ENCODE measurements at regions not wholly inside any gene's neighbourhood (a gene's known extent, or its start where the extent isn't known, plus 50 kb on each side); places are given as distances from the start of the nearest gene placed in this dataset.

- ATAC-seq, result no peak
Observed at GRCh38 chr5:79868163-79868670, 122.8 kb downstream of the MTX3 start.

GRCh38 chr5:79865579-79865978 is 125.5 kb downstream of the MTX3 start:
- ATAC-seq, result no peak

- ATAC-seq, result no peak
Observed at GRCh38 chr5:79864364-79864763, 126.7 kb downstream of the MTX3 start.

DNA sequence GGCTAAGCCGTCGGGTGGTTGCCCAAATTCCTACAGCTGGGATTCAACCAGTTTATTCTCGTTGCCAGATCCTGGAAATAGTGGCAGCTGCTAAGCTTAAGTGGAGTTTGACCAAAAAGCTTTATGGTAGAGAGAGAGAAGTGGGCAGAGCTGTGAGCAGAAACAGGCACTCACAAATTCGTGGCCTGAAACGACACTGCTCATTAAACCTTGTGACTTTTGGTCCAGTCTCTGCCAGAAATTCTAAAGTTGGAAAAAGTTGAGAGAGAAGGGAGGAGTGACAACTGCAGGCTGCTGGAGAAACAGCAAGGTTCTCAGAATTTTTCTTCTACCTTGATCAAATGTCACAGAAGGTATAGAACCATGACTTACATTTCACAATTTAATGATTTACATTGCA is 131.5 kb downstream of the MTX3 start:
- no peak for ATAC-seq

DNA sequence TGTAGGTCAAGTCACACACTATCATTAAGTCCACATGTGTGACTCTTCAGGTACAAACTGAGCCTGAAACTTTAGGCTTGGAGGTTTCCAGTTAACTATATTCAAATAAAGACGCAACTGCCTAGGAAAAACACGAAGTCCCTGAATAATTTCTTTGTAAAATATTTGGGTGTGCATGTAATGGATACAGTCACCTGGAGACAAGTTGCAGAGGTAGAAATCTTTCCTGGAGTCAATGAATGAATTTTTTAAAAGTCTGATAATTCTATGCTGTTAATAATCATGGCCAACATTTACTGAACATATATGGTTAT is 132.7 kb downstream of the MTX3 start:
- ATAC-seq, result no peak

GRCh38 chr5:79857714-79858409 is 133.2 kb downstream of the MTX3 start:
- ATAC-seq, result peak; percentile 62

- no peak for ATAC-seq
Observed at GRCh38 chr5:79856456-79857055, 134.5 kb downstream of the MTX3 start.

DNA sequence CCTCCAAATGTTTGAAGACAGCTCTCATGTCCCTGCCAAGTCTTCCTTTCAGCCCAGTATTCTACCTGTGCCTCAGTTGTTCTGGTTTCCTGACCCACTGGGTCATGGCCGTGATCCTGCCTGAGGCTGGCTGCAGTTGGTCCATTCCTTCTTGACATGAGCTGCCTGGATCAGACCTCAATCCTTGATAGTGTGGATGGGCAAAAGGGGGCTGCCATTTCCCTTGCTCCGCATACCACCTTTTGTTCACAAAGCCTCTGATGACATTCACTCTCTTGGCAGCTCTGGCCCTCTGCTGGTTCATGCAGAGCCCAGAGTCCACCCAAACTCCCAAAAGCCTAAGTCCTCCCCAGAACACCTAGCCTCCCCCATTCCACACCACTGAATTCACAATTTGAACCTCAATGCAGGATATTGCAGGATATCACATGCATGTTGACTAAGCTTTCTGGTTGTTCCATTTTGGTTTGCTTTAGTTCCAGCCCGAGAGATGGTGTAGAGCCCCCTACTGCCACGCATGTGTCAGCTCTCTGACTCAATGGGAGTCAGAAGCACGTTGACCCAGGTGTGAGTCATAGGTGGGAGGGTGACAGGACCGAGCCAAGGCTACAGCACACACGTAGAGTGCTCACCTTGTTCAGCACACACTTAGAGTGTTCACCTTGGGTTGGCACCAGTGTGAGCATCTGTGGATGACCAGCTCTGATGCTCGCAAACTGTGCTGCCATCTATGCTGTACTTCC is 137.2 kb downstream of the MTX3 start:
- peak; percentile 80 for ATAC-seq

DNA sequence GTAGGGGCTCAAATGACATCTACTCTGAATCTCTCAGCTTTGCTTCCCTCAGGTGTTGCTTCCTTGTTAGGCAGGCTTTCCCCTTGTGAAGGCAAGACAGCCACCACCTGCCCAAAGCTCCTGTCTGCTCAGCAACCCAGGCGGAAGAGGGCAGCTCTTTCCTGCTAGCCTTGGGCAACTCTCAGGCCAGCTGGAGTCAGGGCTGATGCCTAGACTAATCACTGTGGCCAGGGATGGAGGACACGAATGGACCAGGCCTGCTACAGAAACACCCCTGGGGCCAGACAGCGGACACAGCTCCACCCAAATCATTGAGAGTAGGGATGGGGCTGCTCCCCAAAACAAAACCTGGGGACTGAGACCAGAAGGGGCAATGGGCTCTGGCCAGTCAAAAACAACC is 138.0 kb downstream of the MTX3 start:
- ATAC-seq, result no peak

DNA sequence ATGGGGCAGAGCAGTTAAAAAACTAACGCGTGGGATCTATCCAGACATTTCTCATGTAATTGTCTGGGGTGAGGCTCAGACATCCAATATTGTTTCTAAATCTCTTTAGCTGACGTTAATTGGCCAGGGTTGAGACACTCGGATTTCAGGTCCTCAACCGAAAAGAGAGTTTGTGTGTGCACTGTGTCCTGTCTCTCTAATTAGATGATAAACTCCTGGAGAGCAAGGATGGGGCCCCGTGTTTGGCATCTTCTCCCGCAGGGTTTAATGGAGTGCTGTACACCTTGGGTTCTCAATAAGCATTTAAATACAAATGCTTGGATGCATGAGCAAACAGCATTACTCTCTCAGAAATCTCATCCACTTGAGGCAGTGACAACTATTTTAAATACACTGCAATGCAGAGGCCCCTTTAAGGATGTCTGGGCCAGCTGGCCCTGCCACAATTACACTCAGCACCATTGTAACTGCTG is 139.6 kb downstream of the MTX3 start:
- no peak for ATAC-seq

- no peak for ATAC-seq
Observed at GRCh38 chr5:79850941-79851340, 140.1 kb downstream of the MTX3 start.

DNA sequence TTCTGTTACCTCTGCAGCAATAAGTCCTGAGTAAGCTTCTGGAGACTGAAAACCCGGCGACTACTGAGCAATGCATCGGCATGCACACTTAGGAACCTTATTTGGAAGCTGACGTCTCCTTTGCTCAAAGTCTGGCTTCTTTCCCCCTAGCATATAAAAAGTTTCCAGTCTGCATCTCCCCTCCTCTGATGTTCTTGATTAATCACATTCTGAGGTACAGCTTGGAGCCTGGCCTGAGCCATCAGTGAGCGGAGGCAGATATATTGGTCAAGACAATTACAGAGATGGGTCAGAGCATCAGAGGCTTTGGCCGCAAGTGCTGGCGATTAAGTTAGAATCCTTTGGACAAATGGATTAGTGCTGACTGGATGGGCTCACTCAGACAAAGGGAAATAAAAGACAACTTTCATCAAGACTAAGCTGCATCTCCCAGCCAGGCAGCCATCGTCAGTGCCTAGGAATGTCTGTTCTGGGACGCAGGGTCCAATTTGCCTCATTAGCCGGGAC is 140.7 kb downstream of the MTX3 start:
- no peak for ATAC-seq

DNA sequence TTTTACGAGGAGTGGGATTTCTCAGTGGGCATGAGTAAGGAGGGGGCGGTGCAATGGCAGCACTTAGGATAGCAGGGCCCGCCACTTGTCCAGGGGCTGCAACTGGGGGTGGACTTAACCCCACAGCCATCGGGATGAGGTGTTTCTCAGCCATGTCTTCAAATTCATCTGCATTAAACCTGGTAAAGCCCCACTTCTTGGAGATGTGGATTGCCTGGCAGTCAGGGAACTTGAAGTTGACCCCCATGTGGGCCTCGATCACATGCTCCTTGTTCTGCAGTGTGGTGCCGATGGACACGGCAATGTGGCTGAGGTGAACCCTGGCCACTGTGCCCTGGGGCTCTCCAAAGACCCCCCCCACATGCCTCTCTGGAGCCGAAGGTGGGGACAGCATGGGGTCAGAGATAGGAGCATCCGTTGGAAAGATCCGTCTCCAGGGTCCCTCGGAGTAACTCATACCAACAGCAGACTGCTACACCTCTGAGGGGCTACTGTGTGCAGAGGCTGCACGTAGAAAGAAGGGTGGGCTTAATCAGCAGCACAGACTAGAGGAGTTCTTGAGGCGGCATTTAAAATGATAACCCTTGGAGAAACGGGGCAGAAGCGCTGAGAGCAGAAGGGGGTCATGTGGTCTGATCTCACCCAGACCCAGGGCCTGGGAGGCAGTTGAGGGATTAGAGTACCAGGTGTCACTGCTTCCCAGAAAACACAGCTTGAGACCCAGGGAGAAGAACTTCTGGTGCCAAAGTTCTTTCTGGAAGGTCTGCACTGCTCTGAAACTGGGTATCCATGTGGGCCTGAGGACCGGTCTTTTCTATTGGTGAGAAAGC is 141.4 kb downstream of the MTX3 start:
- ATAC-seq, result no peak

Data from esophagus mucosa (tissue), 1 donor.